GM19438 (cell line): ENCODE measurements at regions not wholly inside any gene's neighbourhood (a gene's known extent, or its start where the extent isn't known, plus 50 kb on each side); places are given as distances from the start of the nearest gene placed in this dataset.

Experiments
- ATAC-seq: cut with Tn5 transposase; IDR thresholded peaks from one replicate; pipeline ENCODE4 v1.9.1; 2021; ENCODE audit warnings: low read depth; ENCODE audit not compliant: unreplicated experiment

DNA sequence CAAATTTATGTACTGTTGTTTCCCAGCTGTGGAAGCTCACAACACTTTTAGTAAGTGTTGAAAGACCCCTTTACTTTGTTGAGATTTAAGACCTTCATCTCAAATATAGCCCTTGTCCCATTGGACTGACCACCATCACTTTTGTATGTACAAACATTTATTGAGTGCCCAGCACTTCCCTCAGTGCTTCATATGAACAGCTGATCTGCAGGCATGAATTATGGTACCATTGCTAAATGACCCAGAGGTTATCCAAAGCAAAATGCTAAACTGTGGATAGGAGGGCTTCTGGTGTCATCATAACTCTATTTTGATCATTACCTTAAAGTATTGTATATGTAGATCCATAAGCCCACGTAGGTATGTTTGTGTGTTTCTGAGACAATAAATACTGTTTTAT is 285.7 kb upstream of the RGS6 start:
- no peak for ATAC-seq

DNA sequence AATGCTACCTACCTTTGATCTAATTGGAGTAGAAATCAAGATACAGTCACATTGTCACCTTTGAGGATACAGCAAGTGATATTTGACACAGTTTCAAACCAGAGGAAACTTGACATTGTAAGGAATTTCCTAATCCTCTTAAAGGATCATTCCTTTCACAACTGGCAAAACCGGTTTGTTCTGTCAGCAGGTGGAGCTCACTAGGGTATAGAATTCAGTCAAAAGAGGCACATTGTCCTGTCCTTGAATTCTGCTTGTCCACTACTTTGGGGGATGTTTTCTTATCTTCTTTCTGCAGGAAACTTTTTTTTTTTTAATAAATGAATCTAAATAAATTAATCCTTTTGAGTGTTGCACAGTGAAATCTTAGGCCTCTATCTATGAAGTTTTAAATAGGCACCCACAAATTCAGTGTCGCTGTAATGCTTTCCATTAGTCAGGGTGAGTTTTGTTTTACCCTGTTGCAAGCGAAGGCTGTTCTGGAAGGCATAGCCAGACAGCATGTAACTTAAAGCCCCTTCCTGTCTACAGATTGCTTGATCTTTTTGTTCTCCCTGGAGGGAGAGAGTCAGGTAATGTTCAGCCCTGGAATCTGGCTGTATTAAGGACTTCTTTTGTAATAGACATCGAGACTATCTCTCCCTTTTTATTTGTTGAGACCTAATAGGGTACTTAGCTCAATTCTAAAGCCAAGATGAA is 285.0 kb upstream of the RGS6 start:
- ATAC-seq, result no peak

GRCh38 chr14:71648725-71649124 is 283.5 kb upstream of the RGS6 start:
- ATAC-seq, result no peak

- ATAC-seq, result no peak
These were observed 282.0 kb upstream of the RGS6 start for GRCh38 chr14:71650187-71650755.

- no peak for ATAC-seq
These were observed 281.0 kb upstream of the RGS6 start for GRCh38 chr14:71651228-71651627.

DNA sequence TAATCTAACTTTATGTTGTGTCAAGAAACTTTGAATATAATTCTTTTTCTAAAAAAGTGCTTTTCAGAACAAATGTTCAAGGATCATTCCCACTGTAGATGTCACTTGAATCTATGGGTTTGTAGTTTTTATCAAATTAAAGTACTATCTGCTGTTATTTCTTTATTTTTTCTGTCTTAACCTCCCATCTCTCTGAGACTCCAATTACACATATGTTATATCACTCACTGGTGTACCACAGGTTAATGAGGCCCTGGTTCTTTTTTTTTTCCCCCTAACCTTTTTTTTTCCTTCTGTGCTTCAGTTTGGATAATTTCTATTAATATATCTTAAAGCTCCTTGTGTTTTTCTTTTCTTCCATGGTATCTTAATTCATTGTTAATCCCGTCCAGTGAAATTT is 279.9 kb upstream of the RGS6 start:
- no peak for ATAC-seq

GRCh38 chr14:71654810-71655209 is 277.4 kb upstream of the RGS6 start:
- no peak for ATAC-seq

GRCh38 chr14:71658261-71658860 is 273.9 kb upstream of the RGS6 start:
- no peak for ATAC-seq

DNA sequence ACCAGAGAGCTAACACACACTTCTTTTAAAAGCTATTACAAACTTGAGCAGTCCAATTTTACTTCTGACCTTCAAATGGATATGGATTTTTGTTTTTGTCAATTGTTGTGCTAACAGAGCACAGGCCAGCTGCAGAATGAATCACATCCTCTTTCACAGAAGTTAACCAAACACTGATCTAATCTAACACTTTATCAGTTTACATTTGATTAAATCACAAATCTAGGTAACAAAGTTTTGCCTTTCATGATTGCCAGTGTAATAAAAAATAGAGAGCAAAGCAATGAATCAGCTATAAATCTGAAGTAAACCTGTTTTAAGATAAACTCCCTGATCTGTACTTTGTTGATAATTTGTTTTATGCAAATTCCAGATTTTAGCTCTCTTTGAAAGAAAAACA is 273.1 kb upstream of the RGS6 start:
- ATAC-seq, result no peak

DNA sequence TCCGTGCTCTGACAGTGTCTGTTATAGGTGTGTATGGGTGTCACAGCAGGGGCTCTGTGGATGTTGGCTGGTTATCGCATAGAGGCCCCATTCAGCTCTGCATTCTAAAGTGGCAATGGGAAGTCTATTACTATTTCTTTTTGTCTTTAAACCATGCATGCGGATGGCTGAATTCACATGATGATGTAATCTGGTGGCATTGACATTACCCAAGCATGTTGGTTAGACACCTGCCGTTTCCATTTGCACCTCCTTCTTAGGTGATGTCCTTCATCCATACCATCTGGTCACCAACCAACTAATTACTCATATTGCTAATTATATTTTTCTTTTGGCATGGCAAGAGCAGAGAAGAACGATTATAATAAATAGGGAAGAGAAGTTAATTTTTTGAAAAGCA is 270.8 kb upstream of the RGS6 start:
- ATAC-seq, result no peak

DNA sequence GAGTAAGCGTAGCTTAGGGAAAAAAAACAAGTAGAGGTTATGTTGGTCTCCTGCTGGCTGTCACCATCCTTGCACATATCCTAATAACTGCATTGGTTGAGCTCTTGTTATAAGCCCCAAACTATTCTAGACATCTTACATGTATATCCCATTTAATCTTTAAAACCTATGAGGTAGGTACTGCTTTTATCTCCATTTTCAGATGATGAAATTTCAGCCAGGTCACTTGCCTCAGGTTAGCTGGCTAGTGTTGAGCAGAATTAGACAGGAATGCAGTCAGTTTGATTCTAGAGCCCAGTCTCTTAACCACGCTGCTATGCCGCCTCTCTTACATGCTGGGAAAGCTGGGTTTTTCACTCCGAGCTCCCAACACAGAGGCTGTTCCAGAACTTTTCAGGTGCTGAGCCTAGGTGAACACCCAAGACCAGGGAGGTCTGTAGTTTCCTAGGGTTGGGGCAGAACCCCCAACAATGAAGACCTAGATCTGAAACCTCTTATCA is 269.9 kb upstream of the RGS6 start:
- ATAC-seq, result no peak

DNA sequence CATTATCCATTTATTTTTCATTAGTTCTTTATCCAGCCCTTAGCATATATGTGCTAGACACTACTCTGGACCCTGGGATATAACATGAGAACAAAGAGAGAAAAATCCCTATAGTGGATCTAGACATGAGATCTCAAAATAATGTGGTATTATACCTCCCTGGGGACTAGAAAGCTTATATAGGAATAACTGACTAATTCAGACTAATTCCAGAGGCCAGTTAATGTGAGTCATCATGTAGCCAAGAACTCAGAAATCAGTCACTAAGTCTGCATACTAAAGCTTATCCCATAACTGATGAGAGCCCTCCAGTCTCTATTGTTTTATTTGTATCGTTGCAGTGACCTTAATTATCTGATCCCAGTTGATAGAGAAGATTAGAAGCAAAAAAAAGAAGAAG is 267.1 kb upstream of the RGS6 start:
- ATAC-seq, result no peak

GRCh38 chr14:71665781-71666180 is 266.4 kb upstream of the RGS6 start:
- no peak for ATAC-seq

- ATAC-seq, result no peak
These were observed 265.6 kb upstream of the RGS6 start for GRCh38 chr14:71666571-71667145.

- no peak for ATAC-seq
These were observed 263.9 kb upstream of the RGS6 start for GRCh38 chr14:71668186-71668912.

DNA sequence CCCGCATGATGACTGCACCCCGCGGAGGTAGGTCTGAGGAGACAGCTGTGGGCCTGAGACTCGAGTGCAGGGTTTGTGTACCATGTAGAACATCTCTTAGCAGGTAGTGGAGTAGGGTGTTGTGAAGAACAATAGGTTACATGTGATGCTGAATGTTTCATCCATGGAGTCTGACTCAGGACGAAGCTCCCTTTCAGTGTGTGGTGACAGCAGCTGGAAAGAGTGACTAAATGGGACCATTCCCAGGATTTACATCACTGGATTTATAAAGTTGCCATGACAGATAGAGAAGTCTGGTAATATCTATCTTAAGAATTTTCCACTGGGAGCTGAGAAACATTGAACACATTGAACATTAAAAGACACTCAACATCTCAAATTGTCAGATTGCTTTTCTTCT is 259.6 kb upstream of the RGS6 start:
- ATAC-seq, result no peak

- no peak for ATAC-seq
These were observed 256.9 kb upstream of the RGS6 start for GRCh38 chr14:71675126-71675899.

DNA sequence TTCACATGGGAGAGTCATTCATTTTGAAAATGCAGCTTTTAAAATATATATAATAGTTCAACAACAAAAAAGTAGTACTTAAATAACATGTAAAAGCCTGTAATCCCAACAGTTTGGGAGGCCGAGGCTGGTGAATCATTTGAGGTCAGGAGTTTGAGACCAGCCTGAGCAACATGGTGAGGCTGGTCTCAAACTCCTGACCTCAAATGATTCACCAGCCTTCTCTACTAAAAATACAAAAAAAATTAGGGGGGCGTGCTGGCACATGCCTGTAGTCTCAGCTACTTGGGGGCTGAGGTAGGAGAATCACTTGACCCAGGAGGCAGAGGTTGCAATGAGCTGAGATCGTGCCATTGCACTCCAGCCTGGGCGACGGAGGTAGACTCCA is 256.3 kb upstream of the RGS6 start:
- no peak for ATAC-seq

DNA sequence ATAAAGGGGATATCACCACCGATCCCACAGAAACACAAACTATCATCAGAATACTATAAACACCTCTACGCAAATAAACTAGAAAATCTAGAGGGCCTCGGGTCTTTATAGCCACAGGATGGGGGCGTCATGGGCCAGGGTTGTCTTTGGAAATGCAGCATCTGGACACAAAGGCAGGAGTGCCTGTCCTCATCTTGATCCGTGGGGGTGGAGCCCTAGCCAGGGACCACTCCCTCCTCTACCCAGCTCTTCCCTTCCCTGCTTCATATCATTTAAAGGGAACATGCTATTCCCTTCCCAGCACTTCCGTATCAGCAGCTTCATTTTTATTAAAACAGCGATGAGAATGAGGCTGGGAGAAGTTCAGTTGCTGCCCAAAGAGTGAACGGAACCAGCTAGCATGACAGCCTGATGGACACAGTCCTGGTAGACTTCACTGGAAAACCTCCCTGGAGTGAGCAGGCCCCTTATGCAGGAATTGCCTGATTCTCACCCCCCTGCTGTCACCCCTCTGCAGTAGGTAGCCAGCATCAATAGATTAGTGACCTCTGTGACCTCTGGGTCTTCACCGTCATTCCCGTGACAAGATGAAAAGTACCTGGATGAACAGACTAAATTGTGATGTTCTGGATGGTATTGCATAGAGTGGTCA is 251.4 kb upstream of the RGS6 start:
- ATAC-seq, result no peak

DNA sequence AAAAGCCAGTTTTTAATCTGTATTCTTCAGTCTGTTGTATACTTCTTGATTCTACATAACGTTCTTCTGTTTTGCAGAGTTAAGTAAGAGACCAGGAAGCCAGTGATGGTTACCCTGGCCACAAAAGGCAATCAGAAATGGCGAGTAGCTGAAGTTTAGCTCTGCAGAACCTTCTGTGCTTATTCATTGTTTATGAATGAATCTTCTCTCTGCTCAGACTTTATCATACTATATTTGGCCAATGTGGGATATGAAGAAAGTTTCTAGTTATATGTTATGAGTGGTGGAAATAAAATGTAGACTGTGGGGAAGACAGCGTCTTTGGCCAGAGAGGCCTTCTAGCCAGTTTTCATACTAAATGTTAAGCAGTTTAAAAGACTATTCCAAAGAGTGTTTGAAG is 249.9 kb upstream of the RGS6 start:
- no peak for ATAC-seq
